Fibroblast of upper back skin (primary cell): ENCODE measurements at regions not wholly inside any gene's neighbourhood (a gene's known extent, or its start where the extent isn't known, plus 50 kb on each side); places are given as distances from the start of the nearest gene placed in this dataset.
"Not testable (repeated sequence)": the region's sequence is repeated elsewhere in the genome, so short reads cannot be mapped to it uniquely, and the experiment has no call there.

Experiments used
- DNase-seq: peaks from one replicate; pipeline ENCODE4 v3.0.0-alpha.2; 2013

DNA sequence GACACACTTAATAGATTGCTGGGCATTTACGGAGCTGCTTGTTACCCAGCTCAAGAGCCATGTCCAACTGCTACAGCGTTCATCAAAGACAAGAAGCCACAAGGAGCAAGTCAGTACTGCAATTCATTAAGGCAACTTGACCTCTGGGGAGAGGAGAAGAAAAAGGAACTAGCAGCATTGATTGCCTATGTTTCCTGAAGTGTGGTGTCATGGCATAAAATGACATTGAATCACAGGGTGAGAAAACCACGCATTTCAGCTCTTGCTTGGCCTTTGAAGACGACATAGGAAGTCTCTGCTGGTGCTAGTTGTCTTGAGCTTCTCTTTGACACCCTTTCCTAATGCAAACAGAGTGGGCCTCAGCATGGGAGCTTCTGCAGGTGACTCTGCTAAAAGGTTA lies 139.1 kb downstream of the CDH26 start:
- DNase-seq: no peak

DNA sequence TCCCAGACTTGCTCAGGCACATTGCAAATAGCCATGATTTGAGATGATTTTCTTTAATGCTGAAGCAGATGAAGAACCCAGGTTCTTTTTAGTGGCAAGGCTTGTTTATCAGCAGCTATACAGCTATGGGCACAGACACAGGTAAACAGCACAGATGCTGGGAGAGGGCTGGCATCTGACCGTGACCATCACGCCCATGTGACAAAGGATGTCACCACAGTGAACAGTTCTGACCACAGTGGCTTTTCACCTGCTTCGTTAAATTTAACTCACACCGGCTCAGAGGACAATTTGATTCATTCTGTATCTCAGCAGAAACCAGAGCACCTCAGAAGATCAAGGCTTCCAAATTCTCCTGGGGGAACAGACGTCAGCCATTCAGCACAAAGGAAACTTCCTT lies 142.6 kb downstream of the CDH26 start:
- DNase-seq: no peak

DNA sequence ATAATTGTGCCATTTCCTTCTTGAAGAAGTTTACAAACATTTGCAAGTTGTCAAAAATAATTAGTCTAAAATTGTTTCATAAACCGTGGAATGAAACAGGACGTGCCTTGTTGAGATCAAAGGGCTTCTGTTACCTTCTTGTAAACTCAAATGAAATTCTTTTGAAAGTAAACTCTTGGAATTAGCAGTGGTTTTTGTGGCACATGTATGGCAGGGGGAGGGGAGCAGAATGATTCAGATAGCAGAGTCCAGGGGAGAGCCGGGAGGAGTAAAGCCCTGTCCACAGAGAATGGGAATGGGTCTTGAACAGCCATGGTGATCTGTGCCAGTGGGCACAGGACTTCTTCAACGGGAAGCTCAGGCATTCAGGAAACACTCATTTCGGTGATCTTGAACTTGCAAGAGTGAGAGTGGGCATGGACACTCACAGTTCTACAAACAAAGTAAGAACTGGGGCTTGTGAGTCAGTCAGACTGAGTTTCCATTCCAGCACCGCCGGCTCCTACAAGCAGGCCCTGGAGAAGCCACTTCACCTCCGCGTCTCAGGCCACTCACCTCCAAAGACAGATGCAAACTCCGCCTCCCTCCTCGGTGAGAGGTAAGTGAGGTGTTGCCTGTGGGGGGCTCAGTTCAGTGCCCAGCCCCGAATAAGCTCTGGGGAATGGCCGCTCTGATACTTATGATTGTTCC lies 143.1 kb downstream of the CDH26 start:
- no peak for DNase-seq

DNA sequence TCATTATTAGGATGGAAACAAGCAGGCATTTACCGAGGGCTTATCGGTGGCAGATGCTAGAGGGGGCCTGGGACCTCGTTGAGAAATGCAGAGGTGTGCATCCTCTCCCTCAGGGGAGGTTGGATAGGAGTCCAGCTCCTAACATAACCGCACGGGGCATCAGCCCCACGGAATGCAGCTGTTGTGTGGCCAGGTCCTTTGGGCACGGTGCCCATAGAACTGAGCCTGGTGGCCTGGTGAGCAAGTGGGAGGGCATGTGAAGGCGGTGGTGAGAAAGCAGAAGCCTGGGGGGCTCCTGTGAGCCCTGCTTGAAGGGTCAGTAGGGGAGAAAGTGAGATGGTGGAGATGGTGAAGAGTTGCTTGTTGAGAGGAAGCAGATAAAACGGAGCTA lies 143.7 kb downstream of the CDH26 start:
- no peak for DNase-seq

DNA sequence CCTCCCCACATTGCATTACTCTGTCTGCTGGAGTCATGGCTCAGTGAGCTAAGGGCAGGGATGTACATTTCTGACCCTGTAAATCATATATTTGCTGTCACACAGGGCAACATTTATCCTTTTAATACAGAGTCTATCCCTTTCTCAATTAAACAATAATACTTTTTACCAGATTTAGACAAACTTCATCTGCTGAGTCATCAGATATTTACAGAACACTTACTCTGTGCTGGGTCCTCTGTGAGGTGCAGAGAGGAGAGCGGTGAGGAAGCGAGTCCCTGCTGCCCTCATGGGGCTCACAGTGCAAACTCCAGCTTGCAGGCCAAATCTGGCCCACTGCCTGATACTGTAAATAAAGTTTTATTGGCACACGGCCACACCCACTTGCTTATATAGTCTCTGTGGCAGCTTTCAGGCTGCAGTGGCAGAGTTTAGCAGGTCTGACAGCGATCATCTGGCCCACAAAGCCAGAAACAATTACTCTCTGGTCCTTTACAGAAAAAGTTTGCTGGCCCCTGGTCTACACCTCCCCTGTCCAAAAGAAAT lies 144.5 kb downstream of the CDH26 start:
- no peak for DNase-seq

DNA sequence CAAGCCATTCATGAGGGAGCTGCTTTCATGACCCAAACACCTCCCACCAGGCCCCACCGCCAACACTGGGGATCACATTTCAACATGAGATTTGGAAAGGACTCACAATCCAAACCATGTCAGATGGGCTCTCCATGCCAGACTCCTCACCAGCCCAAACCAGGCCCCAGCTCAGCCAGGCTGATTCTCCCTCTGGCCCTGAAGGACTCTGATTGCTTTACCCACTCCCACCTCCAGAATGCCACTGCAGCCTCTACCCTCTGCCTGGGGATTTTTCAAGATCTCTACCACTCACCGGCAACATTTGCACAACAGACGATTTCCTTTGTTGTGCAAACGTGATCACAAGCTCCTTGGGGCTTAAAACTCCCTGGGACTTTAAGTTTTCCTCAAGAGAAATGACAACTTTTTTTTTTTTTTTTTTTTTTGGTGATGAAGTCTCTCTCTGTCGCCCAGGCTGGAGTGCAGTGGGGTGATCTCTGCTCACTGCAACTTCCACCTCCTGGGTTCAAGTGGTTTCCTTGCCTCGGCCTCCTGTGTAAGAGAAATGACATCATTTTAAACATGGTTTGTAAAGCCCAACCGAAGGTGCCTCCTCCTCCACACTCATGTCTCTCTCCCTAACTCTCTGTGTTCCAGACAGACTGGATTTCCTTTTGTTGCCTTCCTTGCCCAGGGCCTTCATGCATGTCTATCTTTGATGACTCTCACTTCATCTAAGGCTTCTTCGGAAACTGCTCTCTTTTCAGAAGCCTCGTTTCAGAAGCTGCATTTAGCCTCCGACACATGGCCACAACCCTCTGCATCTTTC lies 147.0 kb downstream of the CDH26 start:
- no peak for DNase-seq

DNA sequence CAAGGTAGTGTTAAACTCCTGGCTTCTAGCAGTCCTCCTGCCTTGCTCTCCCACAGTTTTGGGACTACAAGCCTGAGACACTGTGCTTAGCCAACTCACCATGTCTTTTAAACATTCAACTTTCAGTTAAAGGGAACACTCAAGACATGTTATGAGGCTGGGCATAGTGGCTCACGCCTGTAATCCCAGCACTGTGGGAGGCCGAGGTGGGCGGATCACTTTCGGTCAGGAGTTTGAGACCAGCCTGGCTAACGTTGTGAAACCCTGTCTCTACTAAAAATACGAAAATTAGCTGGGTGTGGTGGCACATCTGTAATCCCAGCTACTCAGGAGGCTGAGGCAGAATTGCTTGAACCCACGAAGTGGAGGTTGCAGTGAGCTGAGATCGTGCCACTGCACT lies 148.0 kb downstream of the CDH26 start:
- DNase-seq: not testable (repeated sequence)

DNA sequence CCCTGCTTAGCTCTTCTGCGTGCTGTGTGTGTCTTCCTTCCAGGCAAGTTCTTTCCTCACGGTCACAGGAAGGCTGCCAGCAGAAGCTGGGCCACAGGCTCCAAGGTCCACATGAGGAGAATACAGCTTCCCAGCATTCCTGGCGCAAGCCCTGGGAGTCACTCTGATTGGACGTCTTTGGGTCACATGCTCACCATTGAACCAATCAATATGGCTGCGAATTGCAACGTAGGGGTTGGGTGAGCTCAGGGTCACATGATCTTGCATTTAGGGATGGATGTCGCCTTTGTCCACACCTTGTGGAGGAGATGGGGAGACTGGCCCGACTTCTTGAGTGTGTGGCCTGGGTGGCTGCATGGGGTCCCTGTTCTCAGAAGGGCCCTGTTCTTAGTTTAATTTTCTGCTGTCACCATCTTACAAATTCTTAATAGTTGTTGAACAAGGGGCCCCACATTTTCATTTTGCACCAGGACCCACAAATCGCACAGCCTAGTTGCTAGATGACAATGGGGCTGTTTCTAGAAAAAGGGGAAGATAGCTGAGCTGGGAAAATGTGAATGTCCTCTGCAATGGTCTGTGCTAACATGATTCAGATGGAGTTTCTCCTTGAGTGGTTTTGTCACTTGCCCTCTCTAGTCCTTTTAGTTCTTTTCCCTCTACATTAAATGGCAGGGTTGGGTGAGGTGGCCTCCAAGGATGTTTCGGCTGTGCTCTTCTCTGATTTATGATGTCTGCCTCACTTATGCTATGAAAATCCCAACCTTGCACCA lies 149.6 kb downstream of the CDH26 start:
- DNase-seq: no peak

DNA sequence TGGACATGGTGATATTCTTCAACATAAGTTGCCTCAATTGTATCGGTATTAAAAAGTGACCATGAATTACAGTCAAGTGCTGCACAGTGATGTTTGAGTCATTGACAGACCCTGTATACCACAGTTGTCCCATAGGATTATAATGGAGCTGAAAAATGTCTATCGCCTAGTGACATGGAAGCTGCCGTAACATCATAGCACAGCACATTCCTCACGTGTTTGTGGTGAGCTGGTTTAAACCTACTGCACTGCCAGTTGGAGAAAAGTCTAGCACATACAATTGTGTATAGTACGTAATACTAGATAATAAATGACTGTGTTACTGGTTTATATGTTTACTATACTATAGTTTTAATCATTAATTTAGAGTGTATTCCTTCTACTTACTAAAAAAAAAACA lies 150.2 kb downstream of the CDH26 start:
- DNase-seq: peak; percentile 83

DNA sequence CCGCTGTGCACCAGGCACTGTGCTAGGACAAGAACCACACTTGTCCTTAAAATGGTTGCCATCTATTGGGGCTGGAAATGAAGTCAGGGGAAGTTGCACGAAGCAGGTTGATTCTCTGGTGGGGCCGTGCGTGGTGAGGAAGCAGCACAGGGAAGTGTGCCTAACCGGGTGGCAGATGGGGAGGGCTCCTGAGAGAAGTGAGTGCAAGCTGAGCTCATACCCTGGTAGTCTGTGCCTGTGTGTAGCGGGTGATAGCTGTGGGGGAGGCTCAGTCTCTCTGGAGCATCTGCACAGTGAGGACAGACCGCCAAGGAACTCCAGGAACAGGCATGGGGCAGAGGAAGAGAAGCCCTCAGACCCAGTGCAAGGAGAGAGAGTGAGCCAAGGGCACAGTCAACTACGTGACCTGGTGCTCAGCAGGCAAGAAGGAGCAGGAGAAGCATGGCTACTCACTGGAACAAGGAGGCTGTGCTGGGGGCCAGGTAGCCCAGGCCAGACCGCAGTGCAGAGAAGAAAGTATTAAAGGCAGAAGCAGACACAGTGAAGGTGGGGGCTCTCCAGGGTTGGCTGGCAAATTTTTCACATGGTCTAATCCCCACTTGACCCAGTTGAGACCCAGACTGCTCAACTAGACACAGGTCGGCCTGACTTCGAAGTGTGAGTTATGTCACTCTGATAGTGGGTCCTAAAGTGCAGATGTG lies 155.0 kb downstream of the CDH26 start:
- no peak for DNase-seq

DNA sequence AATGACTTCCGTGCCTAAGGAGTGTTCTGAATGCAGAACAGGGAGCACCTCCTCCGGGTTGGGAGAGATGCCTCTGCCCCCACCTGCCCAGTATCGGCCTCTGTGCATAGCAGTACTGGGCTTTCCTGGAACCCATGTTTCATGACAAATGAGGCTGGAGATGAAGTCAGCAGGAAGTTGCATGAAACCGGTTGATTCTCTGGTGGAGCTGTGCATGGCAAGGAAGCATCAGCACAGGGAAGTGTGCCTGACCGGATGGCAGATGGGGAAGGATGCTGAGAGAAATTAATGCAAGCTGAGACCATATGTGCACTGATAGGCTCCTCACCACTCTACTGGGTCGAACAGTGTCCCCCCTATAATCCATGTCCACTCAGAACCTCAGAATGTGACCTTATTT lies 155.5 kb downstream of the CDH26 start:
- no peak for DNase-seq

DNA sequence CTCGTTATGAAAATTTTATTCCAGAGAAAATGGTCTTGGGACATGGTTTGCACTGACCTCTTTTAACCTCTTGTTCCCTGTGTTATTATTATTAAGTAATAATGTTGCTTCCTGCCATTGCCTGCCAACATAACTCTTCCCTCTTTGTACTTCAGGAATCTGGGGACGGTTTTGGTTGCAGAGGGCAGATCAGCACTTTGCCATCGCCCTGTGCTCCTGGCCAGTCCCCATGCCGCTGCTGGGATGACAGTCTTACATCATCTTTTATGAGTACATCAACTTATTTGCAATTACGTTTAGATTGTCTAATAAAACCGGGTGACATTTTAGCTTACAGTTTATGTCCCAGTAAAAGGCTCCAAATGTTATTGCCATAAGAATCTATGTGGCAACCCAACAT lies 157.2 kb downstream of the CDH26 start:
- no peak for DNase-seq

DNA sequence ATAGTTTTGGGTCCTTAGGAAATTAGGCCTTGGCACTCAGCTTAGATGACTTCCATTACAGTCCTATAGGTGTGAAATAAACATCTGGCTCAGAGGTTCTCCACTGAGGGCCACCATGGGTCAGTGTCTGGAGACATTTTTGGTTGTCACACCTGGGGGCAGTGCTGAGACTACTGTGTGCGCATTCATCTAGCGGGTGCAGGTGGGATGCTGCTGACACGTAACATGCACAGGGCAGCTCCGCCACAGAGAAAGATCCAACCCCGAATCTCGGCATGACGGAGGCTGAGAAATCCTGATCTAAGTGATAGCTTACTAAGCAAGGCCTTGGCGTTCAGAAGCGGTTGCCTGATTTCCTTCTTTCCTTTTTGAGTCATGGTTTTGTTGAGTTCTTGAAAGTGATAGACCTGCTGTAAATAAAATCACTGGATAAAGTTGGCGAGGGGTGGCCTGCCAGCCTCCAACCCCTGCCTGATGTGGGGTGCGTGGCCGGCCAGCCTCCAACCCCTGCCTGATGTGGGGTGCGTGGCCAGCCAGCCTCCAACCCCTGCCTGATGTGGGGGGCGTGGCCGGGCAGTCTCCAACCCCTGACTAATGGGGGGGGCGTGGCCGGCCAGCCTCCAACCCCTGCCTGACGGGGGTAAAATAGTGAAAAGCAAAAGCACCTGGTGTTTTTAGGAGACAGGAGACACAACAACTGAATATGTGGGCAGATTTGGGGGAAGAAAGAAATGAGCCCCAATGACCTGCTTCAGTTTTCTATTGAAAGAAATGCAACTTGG lies 158.1 kb downstream of the CDH26 start:
- DNase-seq: no peak

DNA sequence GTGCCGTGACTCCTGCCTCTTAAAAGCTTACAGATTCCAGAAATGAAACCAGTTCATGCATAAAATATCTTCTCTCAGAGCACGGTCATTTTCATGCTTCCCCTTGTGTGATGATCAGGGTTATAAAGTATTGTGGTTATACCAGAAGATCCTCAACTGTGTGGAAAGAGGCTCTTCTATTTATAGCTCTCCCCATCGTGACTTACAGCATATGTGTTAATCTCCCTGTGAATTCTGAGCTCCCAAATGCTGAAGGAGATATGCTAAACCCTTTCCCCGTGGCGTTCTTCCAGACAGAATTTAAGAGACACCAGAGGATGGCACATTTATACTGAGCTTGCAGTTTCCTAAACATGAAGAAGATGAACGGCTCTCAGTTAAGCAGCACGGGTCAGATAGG lies 158.8 kb downstream of the CDH26 start:
- DNase-seq: peak; percentile 85

DNA sequence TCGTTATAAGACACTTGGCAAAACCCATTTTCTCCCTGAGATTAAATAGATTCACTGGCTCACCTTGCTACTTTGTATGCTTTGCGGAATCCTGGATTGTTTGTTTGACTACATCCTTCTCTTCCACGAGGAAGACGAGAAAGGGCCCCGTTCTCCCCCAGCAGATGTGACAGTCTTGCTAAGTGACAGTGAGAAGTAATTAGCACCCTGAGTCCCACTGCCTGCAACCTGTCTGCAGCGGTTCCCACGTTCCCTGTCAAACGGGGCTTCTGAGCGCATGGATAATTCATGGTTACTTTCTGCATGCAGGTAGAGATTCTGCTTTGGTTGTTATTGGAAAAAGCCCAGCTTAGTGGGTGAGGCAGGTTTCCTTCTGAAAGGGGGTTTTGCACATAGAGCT lies 163.7 kb downstream of the CDH26 start:
- no peak for DNase-seq

DNA sequence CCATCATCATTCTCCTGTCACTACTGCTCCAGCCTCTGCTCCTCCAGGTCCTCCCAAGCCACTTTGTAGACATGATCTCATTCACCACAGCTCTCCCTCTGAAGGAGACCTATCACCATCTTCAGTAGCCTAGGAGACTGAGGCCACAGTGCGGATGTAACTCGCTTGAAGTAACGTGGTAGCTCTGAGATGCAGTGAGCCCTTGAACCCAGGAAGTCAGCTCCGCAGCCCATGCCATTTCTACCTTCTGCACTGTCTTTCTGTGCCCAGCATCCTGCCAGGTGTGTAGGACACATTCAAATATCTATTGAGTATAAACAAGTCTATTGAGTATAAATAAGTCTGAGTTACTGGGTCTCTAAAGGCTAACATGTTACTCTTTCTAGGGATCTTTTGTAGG lies 164.4 kb downstream of the CDH26 start:
- no peak for DNase-seq

DNA sequence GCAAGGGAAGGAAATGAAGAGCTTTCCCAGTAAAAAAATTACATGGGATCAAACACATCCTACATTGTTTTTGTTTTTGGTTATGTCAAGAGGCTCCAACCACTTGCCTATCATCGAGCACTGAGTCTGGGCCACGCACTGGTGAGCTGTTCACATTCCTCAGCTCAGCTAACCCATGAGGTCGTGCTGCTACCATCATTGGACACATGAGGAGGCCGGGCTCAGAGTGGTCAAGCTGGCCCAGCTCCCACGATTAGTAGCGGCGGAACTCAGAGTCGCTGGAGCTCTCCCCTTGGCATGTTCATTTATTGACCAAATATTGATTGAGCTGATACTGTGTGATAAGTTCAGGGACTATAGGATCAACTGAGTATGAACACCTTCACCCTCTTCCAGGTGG lies 164.9 kb downstream of the CDH26 start:
- DNase-seq: no peak

DNA sequence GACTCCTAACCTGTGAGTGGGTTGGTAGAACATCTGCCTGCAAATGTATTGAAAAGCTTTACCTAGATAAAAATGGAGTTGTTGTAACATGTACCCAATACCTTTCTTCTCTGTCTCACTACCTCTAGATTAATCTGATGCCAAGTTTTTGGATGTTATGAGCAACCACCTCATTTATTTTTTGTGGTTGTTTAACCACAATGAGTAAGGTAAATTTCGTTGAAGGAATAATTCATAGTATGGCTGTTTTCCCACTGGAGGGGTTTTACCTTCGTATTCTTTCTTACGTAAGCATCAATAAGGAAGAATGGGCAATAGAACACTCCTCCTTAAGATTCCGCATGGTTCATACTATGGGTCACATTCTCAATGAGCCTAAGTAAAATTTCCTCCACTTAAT lies 165.4 kb downstream of the CDH26 start:
- no peak for DNase-seq

DNA sequence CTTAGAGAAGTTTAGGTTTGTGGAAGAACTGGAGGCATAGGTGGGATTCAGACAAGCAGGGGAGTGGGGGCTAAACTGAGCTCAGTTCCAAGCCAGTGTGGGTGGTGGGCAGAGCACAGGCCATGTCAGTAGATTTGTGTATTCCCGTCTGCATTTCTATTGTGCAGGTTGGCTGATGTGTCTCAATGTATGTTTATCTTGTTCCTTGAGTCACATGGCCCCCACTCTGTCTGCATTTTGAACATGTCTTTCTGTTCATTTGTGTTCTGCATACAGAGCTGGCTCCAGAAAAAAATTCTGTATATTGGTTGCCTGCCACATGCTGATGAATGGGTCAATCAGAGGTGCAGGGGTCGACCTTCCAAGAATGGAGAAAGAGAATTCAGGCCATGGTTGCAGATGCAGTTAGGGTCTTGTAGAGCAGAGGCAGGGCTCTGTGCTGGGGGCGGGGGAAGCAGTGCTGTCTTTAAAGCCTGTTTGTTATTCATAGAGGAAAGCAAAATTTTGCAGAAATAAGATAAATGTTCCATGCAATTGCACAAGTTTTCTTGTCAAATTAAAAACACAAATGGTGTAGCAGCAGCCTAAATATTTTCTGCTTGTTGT lies 166.7 kb downstream of the CDH26 start:
- no peak for DNase-seq

DNA sequence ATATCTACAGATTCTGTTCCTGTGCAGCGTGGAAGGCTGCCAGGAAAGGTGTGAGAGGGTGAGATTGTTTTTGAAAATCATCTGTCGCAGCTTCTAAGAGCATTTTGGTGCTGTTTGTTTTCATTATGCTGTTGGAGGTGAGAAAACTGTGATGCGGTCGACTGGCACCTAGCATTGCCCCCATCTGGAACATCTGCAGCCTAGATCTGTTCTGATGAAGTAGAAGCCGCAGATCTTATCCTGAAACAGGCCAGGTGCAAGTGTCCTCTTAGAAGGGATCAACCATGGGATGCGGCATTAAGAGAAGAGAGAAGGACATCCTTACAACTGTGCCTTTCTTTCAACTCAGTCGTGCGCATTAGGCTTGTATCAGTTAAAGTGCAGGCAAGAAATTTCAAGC lies 167.3 kb downstream of the CDH26 start:
- DNase-seq: no peak

DNA sequence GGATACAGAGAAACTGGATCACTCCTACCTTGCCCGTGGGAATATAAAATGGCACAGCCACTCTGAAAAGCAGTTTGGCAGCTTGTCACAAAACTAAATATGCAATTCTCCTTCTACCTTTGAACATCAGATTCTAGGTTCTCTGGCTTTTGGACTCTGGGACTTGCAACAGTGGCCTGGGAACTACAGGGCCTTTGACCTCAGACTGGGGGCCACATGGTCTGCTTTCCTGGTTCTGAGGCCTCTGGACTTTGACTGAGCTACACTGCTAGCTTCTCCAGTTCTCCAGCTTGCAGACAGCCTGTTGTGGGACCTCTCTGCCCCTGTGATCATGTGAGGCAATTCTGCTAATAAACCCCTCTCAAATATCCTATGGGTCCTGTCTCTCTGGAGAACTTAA lies 168.8 kb downstream of the CDH26 start:
- DNase-seq: no peak

DNA sequence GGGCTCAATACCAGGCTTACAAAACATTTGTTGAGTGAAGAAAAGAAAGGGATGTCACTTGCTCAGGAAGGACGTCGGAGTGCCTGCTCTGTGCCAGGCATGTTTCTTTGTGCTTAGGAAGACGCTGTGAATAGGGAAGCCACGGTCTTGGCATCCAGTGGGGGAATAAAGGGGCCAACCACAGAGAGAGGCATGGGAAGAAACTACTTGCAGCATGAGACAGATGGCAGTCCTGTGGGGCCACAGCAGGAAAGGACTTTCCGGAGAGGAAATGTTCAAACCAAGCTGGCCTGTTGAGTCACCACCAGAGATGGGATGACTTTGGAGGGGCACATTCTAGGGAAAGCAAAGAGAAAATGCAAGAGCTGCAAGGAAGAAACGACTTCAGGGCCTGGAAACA lies 173.2 kb downstream of the CDH26 start:
- DNase-seq: no peak
